OCI-LY3 (cell line): ENCODE measurements at regions not wholly inside any gene's neighbourhood (a gene's known extent, or its start where the extent isn't known, plus 50 kb on each side); places are given as distances from the start of the nearest gene placed in this dataset.

Source experiments
- CTCF ChIP-seq: fragments of 200-600, 300-600 bp; sonication (generic); IDR thresholded peaks from 2 replicates; pipeline ENCODE4 v1.5.1; 2014; ENCODE audit warnings: antibody characterized with exemption, low read length, low read depth
- EZH2phosphoT487 ChIP-seq: fragments of 200-600 bp; shearing (Covaris generic); IDR thresholded peaks from 2 replicates; pipeline ENCODE4 v1.6.1; 2018; ENCODE audit warnings: antibody characterized with exemption, mixed run types, low read depth

GRCh38 chr15:67980773-67981685, 73.1 kb upstream of the PIAS1 start:
- TF ChIP-seq CTCF = no peak
- no peak for TF ChIP-seq EZH2phosphoT487
